Spleen (tissue), 7 donors: ENCODE measurements at regions not wholly inside any gene's neighbourhood (a gene's known extent, or its start where the extent isn't known, plus 50 kb on each side); places are given as distances from the start of the nearest gene placed in this dataset.

Source experiments
- CTCF ChIP-seq, 11 experiments: fragments of 200-600 bp in 7 of 11; fragments of 450-650 bp in 4 of 11; sonication (generic) in 4 of 11; IDR thresholded peaks in 8 of 11; conservative IDR thresholded peaks in 3 of 11; 1 replicate in 7 of 11; 2 replicates in 4 of 11; pipeline versions ENCODE4 v1.4.0 to v1.8.0; 2016 to 2021; ENCODE audit warnings: antibody characterized with exemption in 11 of 11, inconsistent platforms in 4 of 11, mild to moderate bottlenecking in 1 of 11
- POLR2A ChIP-seq, 3 donors: fragments of 450-650 bp; IDR thresholded peaks; one replicate each; pipeline ENCODE4 v1.5.1; 2017; ENCODE audit warnings: antibody characterized with exemption in 3 of 3, mild to moderate bottlenecking in 1 of 3
- POLR2AphosphoS5 ChIP-seq, 3 donors: sonication (generic); formaldehyde crosslinking; IDR thresholded peaks; one replicate each; pipeline ENCODE4 v1.5.1; 2017; ENCODE audit warnings: antibody characterized with exemption in 3 of 3
- donor health status: DM: no; HTN: no; CAD: no; lungs with moderate emphysema.
- donor health status: DM: no; HTN: no; CAD: no.
- donor health status: DM: no; HTN: no; CAD: no.

- TF ChIP-seq POLR2A (IDR thresholded peaks at IDR 0.05) (no peak), CTCF (IDR thresholded peaks at IDR 0.05 in 8 of 11, conservative IDR thresholded peaks at IDR 0.05 in 3 of 11) (no peak), POLR2AphosphoS5 (IDR thresholded peaks at IDR 0.05) (no peak)
These were observed 419.5 kb downstream of the NUP35 start for GRCh38 chr2:183543731-183544130.
